Stimulated activated CD8-positive, alpha-beta memory T cell treated with anti-CD3 and anti-CD28 coated beads, Interleukin-12 subunit alpha, Interleukin-12 subunit beta, amount 100 ng/mL, for 1 hour (primary cell): ENCODE measurements at regions not wholly inside any gene's neighbourhood (a gene's known extent, or its start where the extent isn't known, plus 50 kb on each side); places are given as distances from the start of the nearest gene placed in this dataset.

Experiments
- DNase-seq: peaks from one replicate; pipeline ENCODE4 v3.0.0-alpha.2; 2020; ENCODE audit warnings: low read depth

GRCh38 chr1:87563211-87563610 lies 234.5 kb downstream of the LMO4 start:
- no peak for DNase-seq

- no peak for DNase-seq
Measured at GRCh38 chr1:87565861-87566260, 237.2 kb downstream of the LMO4 start.

GRCh38 chr1:87568005-87568404 lies 239.3 kb downstream of the LMO4 start:
- DNase-seq = no peak

GRCh38 chr1:87568911-87569310 lies 240.2 kb downstream of the LMO4 start:
- DNase-seq = no peak

GRCh38 chr1:87572008-87572407 lies 243.3 kb downstream of the LMO4 start:
- no peak for DNase-seq

GRCh38 chr1:87572891-87573290 lies 244.2 kb downstream of the LMO4 start:
- no peak for DNase-seq

GRCh38 chr1:87575528-87575927 lies 246.8 kb downstream of the LMO4 start:
- DNase-seq = no peak

- DNase-seq = no peak
Measured at GRCh38 chr1:87578464-87578863, 249.8 kb downstream of the LMO4 start.

- DNase-seq = no peak
Measured at GRCh38 chr1:87583459-87583858, 254.8 kb downstream of the LMO4 start.

GRCh38 chr1:87584586-87584985 lies 255.9 kb downstream of the LMO4 start:
- DNase-seq = no peak

- DNase-seq = no peak
Measured at GRCh38 chr1:87586501-87586900, 257.8 kb downstream of the LMO4 start.

GRCh38 chr1:87588495-87588894 lies 259.8 kb downstream of the LMO4 start:
- no peak for DNase-seq

- no peak for DNase-seq
Measured at GRCh38 chr1:87591492-87591891, 262.8 kb downstream of the LMO4 start.

GRCh38 chr1:87592156-87592555 lies 263.5 kb downstream of the LMO4 start:
- no peak for DNase-seq

- no peak for DNase-seq
Measured at GRCh38 chr1:87594736-87595383, 266.2 kb downstream of the LMO4 start.

- no peak for DNase-seq
Measured at GRCh38 chr1:87595384-87595781, 266.7 kb downstream of the LMO4 start.

GRCh38 chr1:87598429-87598828 lies 269.7 kb downstream of the LMO4 start:
- no peak for DNase-seq

- DNase-seq = no peak
Measured at GRCh38 chr1:87599569-87599968, 270.9 kb downstream of the LMO4 start.

GRCh38 chr1:87600055-87600850 lies 271.6 kb downstream of the LMO4 start:
- DNase-seq = no peak

- DNase-seq = no peak
Measured at GRCh38 chr1:87600854-87601253, 272.2 kb downstream of the LMO4 start.

GRCh38 chr1:87603626-87604025 lies 274.9 kb downstream of the LMO4 start:
- no peak for DNase-seq

GRCh38 chr1:87612956-87613355 lies 284.3 kb downstream of the LMO4 start:
- no peak for DNase-seq

GRCh38 chr1:87615491-87615890 lies 286.8 kb downstream of the LMO4 start:
- DNase-seq = no peak

- no peak for DNase-seq
Measured at GRCh38 chr1:87615901-87616300, 287.2 kb downstream of the LMO4 start.
